ENCODE measurements at regions not wholly inside any gene's neighbourhood (a gene's known extent, or its start where the extent isn't known, plus 50 kb on each side); places are given as distances from the start of the nearest gene placed in this dataset.

DNA sequence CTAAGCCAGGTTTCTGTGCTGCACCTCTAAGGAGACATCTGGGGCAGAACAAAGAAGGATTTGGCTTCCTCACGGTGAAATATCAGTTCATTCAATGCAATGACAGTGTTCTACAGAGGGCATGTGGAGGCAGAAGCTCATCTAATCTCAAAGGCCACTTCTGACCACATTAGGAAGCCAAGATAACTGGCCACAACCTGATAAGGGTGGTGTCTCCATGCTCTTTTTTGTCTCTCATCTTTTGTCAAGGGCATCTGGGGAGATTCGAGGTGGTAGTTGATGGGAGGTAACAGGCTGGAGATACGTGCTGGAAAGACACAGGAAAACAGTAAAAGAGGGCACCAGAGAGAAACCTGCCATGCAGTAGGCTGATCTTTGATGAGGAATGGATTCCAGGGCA lies 303.9 kb downstream of the LRATD1 start:
- TF ChIP-seq GATA2 (IDR thresholded peaks at IDR 0.05; ENCODE audit: low read depth, low read length) (no peak), GATA3 (IDR thresholded peaks at IDR 0.05; ENCODE audit: low read depth, low read length) (no peak)

Data from SH-SY5Y (cell line).